AG09319 (cell line): ENCODE measurements at regions not wholly inside any gene's neighbourhood (a gene's known extent, or its start where the extent isn't known, plus 50 kb on each side); places are given as distances from the start of the nearest gene placed in this dataset.

Experiments used
- DNase-seq: peaks from one replicate; pipeline ENCODE4 v3.0.0-alpha.2; 2010; ENCODE audit warnings: low read depth; ENCODE audit errors: extremely low read depth
- TF ChIP-seq, protein P1 (sequence below): IDR thresholded peaks from 2 replicates; pipeline ENCODE4 v1.5.1; 2011; ENCODE audit warnings: low read depth, mild to moderate bottlenecking, inconsistent platforms, low read length, moderate library complexity

DNA sequence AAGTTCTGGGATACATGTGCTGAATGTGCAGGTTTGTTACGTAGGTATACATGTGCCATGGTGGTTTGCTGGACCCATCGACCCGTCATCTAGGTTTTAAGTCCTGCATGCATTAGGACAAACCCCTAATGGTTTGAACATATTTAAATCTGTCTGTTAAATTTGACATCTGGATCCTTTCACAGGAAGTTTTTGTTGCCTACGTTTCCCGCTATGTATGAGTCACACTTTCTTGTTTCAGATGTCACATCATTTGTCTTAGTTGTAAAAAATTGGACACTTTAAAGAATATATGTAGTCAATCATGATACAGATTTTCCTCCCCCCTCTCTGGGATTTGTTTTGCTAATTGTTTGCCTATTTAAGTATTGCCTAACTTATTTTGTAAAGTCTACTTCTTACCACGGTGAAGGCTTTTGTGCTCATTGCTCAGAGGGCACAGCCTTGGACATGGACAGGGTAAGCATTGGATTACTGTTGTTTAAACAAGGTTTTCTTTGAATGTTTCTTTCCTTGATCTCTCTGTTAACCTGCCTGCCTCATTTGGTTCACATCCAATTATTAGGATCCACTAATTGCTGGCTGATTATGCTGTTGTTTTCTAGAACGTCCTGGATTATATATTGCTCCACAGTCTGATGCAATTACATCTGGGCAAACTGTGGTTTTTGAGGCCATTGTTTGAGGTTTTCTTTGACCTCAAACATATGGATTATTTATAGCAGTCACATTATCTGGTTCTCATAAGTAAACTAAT, 1441.4 kb downstream of the AACS start:
- TF ChIP-seq, protein P1, sequence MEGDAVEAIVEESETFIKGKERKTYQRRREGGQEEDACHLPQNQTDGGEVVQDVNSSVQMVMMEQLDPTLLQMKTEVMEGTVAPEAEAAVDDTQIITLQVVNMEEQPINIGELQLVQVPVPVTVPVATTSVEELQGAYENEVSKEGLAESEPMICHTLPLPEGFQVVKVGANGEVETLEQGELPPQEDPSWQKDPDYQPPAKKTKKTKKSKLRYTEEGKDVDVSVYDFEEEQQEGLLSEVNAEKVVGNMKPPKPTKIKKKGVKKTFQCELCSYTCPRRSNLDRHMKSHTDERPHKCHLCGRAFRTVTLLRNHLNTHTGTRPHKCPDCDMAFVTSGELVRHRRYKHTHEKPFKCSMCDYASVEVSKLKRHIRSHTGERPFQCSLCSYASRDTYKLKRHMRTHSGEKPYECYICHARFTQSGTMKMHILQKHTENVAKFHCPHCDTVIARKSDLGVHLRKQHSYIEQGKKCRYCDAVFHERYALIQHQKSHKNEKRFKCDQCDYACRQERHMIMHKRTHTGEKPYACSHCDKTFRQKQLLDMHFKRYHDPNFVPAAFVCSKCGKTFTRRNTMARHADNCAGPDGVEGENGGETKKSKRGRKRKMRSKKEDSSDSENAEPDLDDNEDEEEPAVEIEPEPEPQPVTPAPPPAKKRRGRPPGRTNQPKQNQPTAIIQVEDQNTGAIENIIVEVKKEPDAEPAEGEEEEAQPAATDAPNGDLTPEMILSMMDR, result no peak
- DNase-seq, result no peak

DNA sequence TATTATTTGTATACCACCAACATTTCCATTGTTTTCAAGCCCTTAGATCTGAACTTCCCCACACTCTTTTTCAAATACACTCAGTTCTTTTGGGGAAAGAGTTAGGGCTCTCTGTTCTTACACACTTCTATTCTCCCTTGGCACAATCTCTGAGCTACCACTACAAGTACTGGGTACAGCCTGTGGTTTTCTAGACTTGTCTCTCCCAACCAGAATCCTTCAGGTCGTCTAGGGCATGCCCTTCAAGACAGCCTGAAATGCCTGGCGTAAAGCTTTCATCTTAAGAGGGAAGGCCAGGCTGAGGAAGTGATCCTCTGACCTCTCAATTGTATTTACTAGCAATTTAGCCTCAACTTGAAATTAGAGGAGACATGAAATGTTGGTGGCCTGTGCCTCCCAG, 1442.0 kb downstream of the AACS start:
- no peak for DNase-seq
- TF ChIP-seq, protein P1, result no peak

DNA sequence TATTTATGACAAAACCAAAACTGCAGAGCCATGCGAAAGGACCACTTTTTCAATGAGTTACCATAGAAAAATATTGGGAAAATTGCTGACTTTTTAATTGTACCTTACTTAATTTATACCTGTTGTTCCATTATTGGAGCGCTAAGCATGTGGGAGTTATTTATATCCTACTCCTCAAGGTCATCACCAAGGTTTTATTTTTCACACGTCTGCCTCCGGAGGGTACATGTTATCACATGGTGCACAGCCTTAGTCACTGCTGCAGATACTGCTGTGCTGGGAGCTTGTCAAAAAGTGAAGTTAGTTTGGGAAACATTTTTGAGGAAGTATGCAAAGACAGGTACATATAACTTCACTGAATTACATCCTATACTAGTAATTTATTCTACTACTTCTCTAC, 1444.3 kb downstream of the AACS start:
- no peak for DNase-seq
- TF ChIP-seq, protein P1, result no peak

DNA sequence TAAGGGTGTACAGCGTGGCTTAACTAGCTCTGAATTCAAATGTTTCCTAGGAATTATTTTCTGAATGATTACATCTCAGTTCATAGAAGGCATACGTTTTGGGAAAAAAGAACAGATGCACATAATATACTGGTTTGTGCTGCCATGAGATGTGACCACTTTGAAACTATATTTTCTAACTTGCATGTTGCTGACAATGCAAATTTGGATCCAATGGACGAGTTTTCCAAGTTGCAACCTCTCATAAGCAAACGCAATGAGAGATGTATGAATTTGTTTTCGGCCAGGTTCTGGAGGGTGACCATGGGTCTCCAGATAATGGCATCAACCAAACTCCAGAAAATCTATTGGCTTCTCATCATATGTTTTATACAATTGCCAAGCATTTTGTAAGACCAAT, 1445.4 kb downstream of the AACS start:
- TF ChIP-seq, protein P1, result no peak
- no peak for DNase-seq

DNA sequence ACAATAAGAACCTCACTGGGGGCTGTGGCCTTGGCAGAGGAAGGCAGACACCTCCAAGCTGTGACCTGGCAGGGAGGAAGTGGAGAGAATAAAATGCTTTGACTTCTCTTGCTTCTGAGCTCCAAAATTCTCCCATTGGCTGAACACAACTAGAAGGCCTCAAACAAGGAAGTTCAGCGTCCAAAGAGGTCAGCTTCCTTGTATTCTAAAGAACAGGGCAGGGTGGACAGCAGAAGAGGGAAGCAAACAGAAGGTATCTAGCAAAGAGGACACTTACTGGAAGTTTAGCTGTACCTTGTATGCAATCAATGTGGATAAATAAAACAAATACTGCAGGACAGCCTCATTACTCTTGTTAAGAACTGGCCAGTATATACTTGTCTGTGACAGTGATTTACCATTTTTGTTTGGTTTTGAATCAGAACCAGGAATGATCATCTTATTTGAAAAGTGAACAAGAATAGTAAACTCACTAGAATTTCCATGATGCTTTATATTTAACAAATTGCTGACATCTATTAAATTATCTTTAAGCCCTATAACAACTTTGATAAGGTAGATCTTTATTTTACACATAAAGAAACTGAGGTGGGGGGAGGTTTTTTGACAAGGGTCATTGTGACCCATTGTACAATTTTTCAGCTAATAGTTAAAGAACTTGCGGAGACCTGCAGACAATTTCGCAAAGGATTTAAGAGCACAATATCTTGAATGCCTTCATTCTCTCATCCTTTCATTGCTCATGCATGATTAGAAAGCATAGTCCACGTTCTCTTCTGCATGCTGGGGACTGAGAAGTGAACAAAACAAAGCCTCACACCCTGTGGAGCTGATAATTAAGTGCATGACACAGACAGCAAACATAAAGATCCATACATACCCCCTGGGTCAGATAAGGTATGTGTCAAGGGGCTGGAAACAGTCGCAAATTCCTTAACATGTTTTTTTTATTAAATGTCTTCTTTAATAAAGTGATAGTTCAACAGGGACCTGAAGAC, 1448.0 kb downstream of the AACS start:
- TF ChIP-seq, protein P1, result no peak
- no peak for DNase-seq

- no peak for DNase-seq
- TF ChIP-seq, protein P1, result no peak
These were observed 1453.5 kb downstream of the AACS start for GRCh38 chr12:126518596-126519200.
